Heart left ventricle (tissue), 13 donors: ENCODE measurements at regions not wholly inside any gene's neighbourhood (a gene's known extent, or its start where the extent isn't known, plus 50 kb on each side); places are given as distances from the start of the nearest gene placed in this dataset.

Source experiments
- CTCF ChIP-seq, 12 donors: fragments of 200-600 bp; sonication (generic) in 4 of 12; IDR thresholded peaks; one replicate each; pipeline versions ENCODE4 v1.5.0 to v1.8.0; 2018 to 2022; ENCODE audit warnings: antibody characterized with exemption in 12 of 12, mild to moderate bottlenecking in 5 of 12
- POLR2A ChIP-seq, 2 donors: fragments of 450-650 bp; IDR thresholded peaks; one replicate each; pipeline ENCODE4 v1.6.1; 2017; ENCODE audit warnings: antibody characterized with exemption in 2 of 2, mild to moderate bottlenecking in 2 of 2, moderate library complexity in 2 of 2
- donor health status: ischemic (EF 13 %, LVEDD 7.1; RV severe dilation, severe dysfunction).
- donor health status: DM: no; HTN: yes; CAD: no.
- donor health status: DM: no; HTN: no; CAD: no.
- donor health status: ischemic (EF 25% LVEDD 6.9; RV normal size, moderate dysfunction).
- donor health status: ischemic (EF 25% LVEDD 5.7; RV mildly dilated, moderate dysfunction).
- donor health status: ischemic (EF 35%, LVEDD 5.7; RV mildly dilated, moderate dysfunction).
- donor health status: nonischemic (EF 11% LVEDD 7.7; RV severe dilation, severe dysfunction).
- donor health status: DM: yes; HTN: yes; CAD: no.
- donor health status: PGD.
- donor health status: ischemic (EF 29% LVEDD 5.4; RV normal size, mild dysfunction).
- donor health status: nonischemic (EF 23%, LVEDD 6.1; RV moderate dilation, normal function).

- TF ChIP-seq CTCF (IDR thresholded peaks at IDR 0.05) (no peak), POLR2A (IDR thresholded peaks at IDR 0.05) (no peak)
Measured at GRCh38 chr7:155869784-155870076, 57.5 kb upstream of the SHH start.
